ENCODE measurements at regions not wholly inside any gene's neighbourhood (a gene's known extent, or its start where the extent isn't known, plus 50 kb on each side); places are given as distances from the start of the nearest gene placed in this dataset.

DNA sequence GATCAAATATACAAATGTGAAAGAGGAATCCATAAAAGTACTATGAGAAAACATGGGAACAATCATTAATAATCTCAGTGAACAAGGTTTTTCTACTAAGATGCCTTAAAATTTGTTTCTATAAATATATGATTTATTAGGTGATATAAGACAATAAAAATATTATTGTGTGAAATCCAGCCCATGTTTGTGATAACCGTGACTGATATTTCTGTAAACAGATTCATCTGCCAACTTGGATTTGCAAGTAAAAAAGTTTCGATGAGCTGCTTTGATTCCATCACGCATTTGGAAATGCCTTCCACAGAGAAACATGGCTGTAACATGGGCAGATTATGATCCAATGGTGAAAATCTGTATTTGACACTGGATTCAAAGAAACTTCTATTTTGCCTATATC lies 157.8 kb downstream of the NXPE2 start:
- TF ChIP-seq CTCF (IDR thresholded peaks at IDR 0.05) (no peak), POLR2A (IDR thresholded peaks at IDR 0.05) (no peak)

All from Peyer's patch (tissue), 4 donors.